AG04450 (cell line): ENCODE measurements at regions not wholly inside any gene's neighbourhood (a gene's known extent, or its start where the extent isn't known, plus 50 kb on each side); places are given as distances from the start of the nearest gene placed in this dataset.

Source experiments
- CTCF ChIA-PET: fragments of 300-600, 350-600 bp; formaldehyde crosslinking; extraction: SDS; loops from one replicate; lab custom pipeline; 2022; ENCODE audit warnings: antibody characterized with exemption, inconsistent platforms; lab: Charles Lee
- POLR2A ChIA-PET: fragments of 350-600 bp; formaldehyde crosslinking; extraction: SDS; loops from one replicate; lab custom pipeline; 2021; ENCODE audit warnings: antibody characterized with exemption, inconsistent platforms; lab: Yijun Ruan, JAX
- DNase-seq: peaks from one replicate; pipeline ENCODE4 v3.0.0-alpha.2; 2011; ENCODE audit warnings: low read depth, low spot score
- H3K27ac ChIP-seq: one replicate; pipeline ENCODE4 v1.5.1; 2012; ENCODE audit warnings: low read depth, low read length, control low read depth
- H3K27me3 ChIP-seq: one replicate; pipeline ENCODE4 v1.6.0; 2012; ENCODE audit warnings: low read length; ENCODE audit not compliant: control insufficient read depth, insufficient read depth
- H3K4me3 ChIP-seq: 2 replicates; pipeline ENCODE4 v1.5.1; 2011; ENCODE audit warnings: mild to moderate bottlenecking, low read depth, low read length, control low read depth
- H3K9me3 ChIP-seq: 2 replicates; pipeline ENCODE4 v1.5.1; 2012; ENCODE audit warnings: low read length; ENCODE audit not compliant: control insufficient read depth, insufficient read depth
- CTCF ChIP-seq: IDR thresholded peaks from 2 replicates; pipeline ENCODE4 v1.5.1; 2011; ENCODE audit warnings: low read depth, low read length, control low read depth, inconsistent platforms

GRCh38 chr2:220465700-220466099 lies 838.3 kb downstream of the SLC4A3 start:
- Histone ChIP-seq H3K27me3 (no peaks in the 10 kb centered on the region), H3K4me3 (no peak overlapping the region), H3K27ac (no peak overlapping the region), H3K9me3 (no peaks in the 10 kb centered on the region)
- no peak for TF ChIP-seq CTCF
- no peak for DNase-seq
- POLR2A ChIA-PET = no interaction called here
- CTCF ChIA-PET = no interaction called here

GRCh38 chr2:220466251-220466691 lies 838.8 kb downstream of the SLC4A3 start:
- no peak for DNase-seq
- POLR2A ChIA-PET = no interaction called here
- no peak overlapping the region for H3K4me3 ChIP-seq

GRCh38 chr2:220469201-220469600 lies 841.8 kb downstream of the SLC4A3 start:
- no peaks in the 10 kb centered on the region for H3K9me3 ChIP-seq
- POLR2A ChIA-PET = no interaction called here
- no peak overlapping the region for H3K27ac ChIP-seq
- CTCF ChIA-PET = interaction anchor here (0.7 to 1.1 kb wide), 2 partner anchors 245 to 363 kb away, joined by 3 to 4 read pairs; no protein-coding TSS in a partner anchor
- TF ChIP-seq CTCF = no peak
- DNase-seq = peak; percentile 36
- no peak overlapping the region for H3K4me3 ChIP-seq
- no peaks in the 10 kb centered on the region for H3K27me3 ChIP-seq

More at GRCh38 chr2:220466251-220466691, 838.8 kb downstream of the SLC4A3 start:
- Histone ChIP-seq H3K27me3 (no peaks in the 10 kb centered on the region), H3K27ac (no peak overlapping the region), H3K9me3 (no peaks in the 10 kb centered on the region)
- CTCF ChIA-PET = no interaction called here
- no peak for TF ChIP-seq CTCF

GRCh38 chr2:220473611-220474010 lies 846.2 kb downstream of the SLC4A3 start:
- POLR2A ChIA-PET = no interaction called here
- DNase-seq = no peak
- Histone ChIP-seq H3K4me3 (no peak overlapping the region), H3K9me3 (no peaks in the 10 kb centered on the region), H3K27ac (no peak overlapping the region), H3K27me3 (no peaks in the 10 kb centered on the region)
- no peak for TF ChIP-seq CTCF
- CTCF ChIA-PET = no interaction called here

GRCh38 chr2:220476877-220477276 lies 849.4 kb downstream of the SLC4A3 start:
- Histone ChIP-seq H3K27me3 (no peaks in the 10 kb centered on the region), H3K9me3 (no peaks in the 10 kb centered on the region), H3K4me3 (no peak overlapping the region), H3K27ac (no peak overlapping the region)
- DNase-seq = no peak
- no peak for TF ChIP-seq CTCF
- POLR2A ChIA-PET = no interaction called here
- CTCF ChIA-PET = no interaction called here
